ENCODE measurements at regions not wholly inside any gene's neighbourhood (a gene's known extent, or its start where the extent isn't known, plus 50 kb on each side); places are given as distances from the start of the nearest gene placed in this dataset.
"Not testable (repeated sequence)": the region's sequence is repeated elsewhere in the genome, so short reads cannot be mapped to it uniquely, and the experiment has no call there.

DNA sequence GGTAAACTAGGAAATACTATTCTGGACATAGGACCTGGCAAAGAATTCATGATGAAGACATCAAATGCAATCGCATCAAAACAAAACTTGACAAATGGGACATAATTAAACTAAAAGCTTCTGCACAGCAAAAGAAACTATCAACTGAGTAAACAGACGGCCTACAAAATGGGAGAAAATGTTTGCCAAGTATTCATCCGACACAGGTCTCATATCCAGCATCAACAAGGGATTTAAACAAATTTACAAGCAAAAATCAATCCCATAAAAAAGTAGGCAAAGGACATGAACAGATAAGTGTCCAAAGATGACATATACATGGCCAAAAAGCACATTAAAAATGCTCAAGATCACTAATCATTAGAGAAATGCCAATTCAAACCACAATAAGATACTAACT lies 1088.9 kb downstream of the NAALADL2 start:
- Histone ChIP-seq H3K27ac (ENCODE audit: low read depth in 1 of 2, low read length in 2 of 2) (no peak overlapping the region), H3K4me1 (ENCODE audit: control insufficient read depth in 1 of 2, insufficient read depth in 2 of 2, low read length in 2 of 2) (no peaks in the 10 kb centered on the region), H3K4me3 (ENCODE audit: low read length in 2 of 2) (no peak overlapping the region), H3K9me3 (ENCODE audit: control insufficient read depth, low read length) (no peaks in the 10 kb centered on the region), H3K36me3 (ENCODE audit: control insufficient read depth in 1 of 2, insufficient read depth in 2 of 2, low read length in 1 of 2) (no peaks in the 10 kb centered on the region), H3K27me3 (ENCODE audit: control insufficient read depth in 1 of 2, insufficient read depth in 2 of 2, low read length in 1 of 2) (no peaks in the 10 kb centered on the region)
- intact Hi-C loops (cut with DNase I): no loop called here
- ATAC-seq (ENCODE audit: low FRiP score): no peak
- no peak for DNase-seq
- 93 to 94% methylated on average over 3 of the region's 3 CpGs for WGBS, 2 donors

DNA sequence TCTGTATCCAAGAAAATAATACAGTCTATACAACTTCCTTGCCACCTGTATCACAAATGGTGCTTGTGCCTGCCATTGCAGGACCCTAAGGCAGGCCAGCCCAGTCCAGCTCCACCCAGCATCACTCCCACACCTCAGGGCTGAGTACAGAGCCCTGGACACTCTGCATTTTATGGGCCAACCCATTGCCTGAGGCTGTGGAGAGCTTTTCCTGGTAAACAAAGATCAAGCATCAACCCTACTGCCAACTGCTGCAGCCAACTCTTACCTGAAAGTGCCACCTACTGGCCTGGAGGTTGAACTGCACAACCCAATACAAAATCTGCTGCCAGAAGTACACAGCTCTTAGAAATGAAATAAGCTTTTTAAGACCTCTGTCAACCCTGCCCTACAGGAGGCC lies 1082.2 kb downstream of the NAALADL2 start:
- peaks cover 4% of the 10 kb centered on the region for H3K9me3 ChIP-seq (ENCODE audit: control insufficient read depth, low read length)

DNA sequence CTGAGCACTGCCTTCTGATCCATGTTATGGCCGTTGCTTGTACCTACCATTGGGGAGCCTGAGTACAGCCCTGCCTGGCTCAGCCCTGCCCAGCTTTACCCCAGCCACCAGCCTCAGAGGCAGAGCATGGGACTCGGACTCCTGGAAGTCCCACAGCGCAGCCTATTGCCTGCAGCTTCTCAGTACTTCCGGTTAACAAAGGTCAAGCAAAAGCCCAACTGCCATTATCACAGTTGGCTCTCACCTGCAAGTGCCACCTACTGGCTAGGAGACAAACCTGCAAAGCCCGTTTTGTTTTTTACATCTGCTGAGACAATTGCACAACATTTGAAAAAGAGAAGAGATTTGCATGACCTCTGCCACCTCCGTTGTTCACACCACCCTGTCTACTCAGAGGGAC lies 1081.7 kb downstream of the NAALADL2 start:
- peak in 1 of 2 donors; percentile 40 for DNase-seq
- Histone ChIP-seq H3K4me3 (ENCODE audit: low read length in 2 of 2) (no peak overlapping the region), H3K27me3 (ENCODE audit: control insufficient read depth in 1 of 2, insufficient read depth in 2 of 2, low read length in 1 of 2) (no peaks in the 10 kb centered on the region), H3K4me1 (ENCODE audit: control insufficient read depth in 1 of 2, insufficient read depth in 2 of 2, low read length in 2 of 2) (no peaks in the 10 kb centered on the region), H3K36me3 (ENCODE audit: control insufficient read depth in 1 of 2, insufficient read depth in 2 of 2, low read length in 1 of 2) (no peaks in the 10 kb centered on the region), H3K27ac (ENCODE audit: low read depth in 1 of 2, low read length in 2 of 2) (no peak overlapping the region), H3K9me3 (ENCODE audit: control insufficient read depth, low read length) (peaks cover 7% of the 10 kb centered on the region)
- intact Hi-C loops (cut with DNase I): no loop called here
- ATAC-seq (ENCODE audit: low FRiP score): no peak
- WGBS, 2 donors: 82 to 86% methylated on average over 6 of the region's 6 CpGs

More for the DNA sequence above, 1082.2 kb downstream of the NAALADL2 start:
- ATAC-seq (ENCODE audit: low FRiP score) (no peak), DNase-seq (no peak)
- Histone ChIP-seq H3K4me1 (ENCODE audit: control insufficient read depth in 1 of 2, insufficient read depth in 2 of 2, low read length in 2 of 2) (no peaks in the 10 kb centered on the region), H3K27ac (ENCODE audit: low read depth in 1 of 2, low read length in 2 of 2) (no peak overlapping the region), H3K36me3 (ENCODE audit: control insufficient read depth in 1 of 2, insufficient read depth in 2 of 2, low read length in 1 of 2) (no peaks in the 10 kb centered on the region), H3K27me3 (ENCODE audit: control insufficient read depth in 1 of 2, insufficient read depth in 2 of 2, low read length in 1 of 2) (no peaks in the 10 kb centered on the region), H3K4me3 (ENCODE audit: low read length in 2 of 2) (no peak overlapping the region)
- intact Hi-C loops (cut with DNase I): no loop called here

DNA sequence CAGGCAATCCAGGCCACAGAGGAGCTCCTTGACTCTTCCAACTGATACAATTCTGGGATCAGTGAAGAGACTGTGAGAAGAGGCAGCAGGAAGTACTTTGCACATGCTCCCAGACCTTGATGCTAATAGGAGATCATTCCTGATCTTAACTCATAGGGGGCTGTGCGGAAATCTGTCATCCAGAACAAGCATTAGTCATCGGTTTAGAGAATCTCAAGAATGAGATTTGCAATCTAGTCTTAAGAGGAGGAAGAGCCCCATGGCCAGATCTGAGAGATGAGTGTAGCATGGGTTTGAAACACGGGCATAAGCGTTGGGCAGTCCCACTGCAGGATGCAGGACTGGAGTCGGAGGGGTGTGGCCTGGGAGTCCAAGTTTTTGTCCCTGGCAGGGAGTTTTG lies 1081.1 kb downstream of the NAALADL2 start:
- ATAC-seq (ENCODE audit: low FRiP score): no peak
- intact Hi-C loops (cut with DNase I): no loop called here
- no peak for DNase-seq
- Histone ChIP-seq H3K36me3 (ENCODE audit: control insufficient read depth in 1 of 2, insufficient read depth in 2 of 2, low read length in 1 of 2) (no peaks in the 10 kb centered on the region), H3K27me3 (ENCODE audit: control insufficient read depth in 1 of 2, insufficient read depth in 2 of 2, low read length in 1 of 2) (no peaks in the 10 kb centered on the region), H3K9me3 (ENCODE audit: control insufficient read depth, low read length) (peaks cover 7% of the 10 kb centered on the region), H3K4me3 (ENCODE audit: low read length in 2 of 2) (no peak overlapping the region), H3K27ac (ENCODE audit: low read depth in 1 of 2, low read length in 2 of 2) (no peak overlapping the region), H3K4me1 (ENCODE audit: control insufficient read depth in 1 of 2, insufficient read depth in 2 of 2, low read length in 2 of 2) (no peaks in the 10 kb centered on the region)
- WGBS, 2 donors: 94% methylated on average over 5 of the region's 5 CpGs

DNA sequence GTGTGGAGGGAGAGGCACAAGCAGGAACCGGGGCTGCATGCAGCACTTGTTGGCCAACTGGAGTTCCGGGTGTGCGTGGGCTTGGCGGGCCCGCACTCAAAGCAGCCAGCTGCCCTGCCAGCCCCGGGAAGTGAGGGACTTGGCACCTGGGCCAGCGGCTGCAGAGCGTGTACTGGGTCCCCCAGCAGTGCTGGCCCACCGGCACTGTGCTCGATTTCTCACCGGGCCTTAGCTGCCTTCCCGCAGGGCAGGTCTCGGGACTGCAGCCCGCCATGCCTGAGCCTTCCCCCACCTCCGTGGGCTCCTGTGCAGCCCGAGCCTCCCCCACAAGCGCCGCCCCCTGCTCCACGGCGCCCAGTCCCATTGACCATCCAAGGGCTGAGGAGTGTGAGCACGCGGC lies 1078.2 kb downstream of the NAALADL2 start:
- H3K36me3 ChIP-seq (ENCODE audit: control insufficient read depth in 1 of 2, insufficient read depth in 2 of 2, low read length in 1 of 2); H3K27me3 ChIP-seq (ENCODE audit: control insufficient read depth in 1 of 2, insufficient read depth in 2 of 2, low read length in 1 of 2); H3K4me3 ChIP-seq (ENCODE audit: low read length in 2 of 2); H3K4me1 ChIP-seq (ENCODE audit: control insufficient read depth in 1 of 2, insufficient read depth in 2 of 2, low read length in 2 of 2); H3K27ac ChIP-seq (ENCODE audit: low read depth in 1 of 2, low read length in 2 of 2); H3K9me3 ChIP-seq (ENCODE audit: control insufficient read depth, low read length); DNase-seq; intact Hi-C loops (cut with DNase I); ATAC-seq (ENCODE audit: low FRiP score): not testable (repeated sequence)
- WGBS, 2 donors: 95 to 98% methylated on average over 22 of the region's 22 CpGs

DNA sequence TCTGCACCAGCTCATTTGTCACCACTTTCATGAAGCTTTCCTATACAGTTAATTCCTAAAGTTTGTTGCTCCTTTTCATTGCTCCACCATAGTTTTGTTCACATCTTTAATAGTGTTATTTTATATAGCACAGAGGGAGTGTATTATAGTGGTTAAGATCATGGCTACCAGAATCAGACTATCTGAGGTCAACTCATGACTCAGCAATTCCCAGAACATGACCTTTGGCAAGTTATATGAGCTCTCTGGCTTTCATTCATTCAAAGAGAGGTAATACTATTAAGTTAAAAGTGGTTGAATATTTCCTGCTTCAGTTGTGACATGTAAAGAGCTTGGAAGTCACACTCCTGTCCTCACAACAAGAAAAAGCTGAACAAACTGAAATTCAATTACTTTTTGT lies 1073.5 kb downstream of the NAALADL2 start:
- intact Hi-C loops (cut with DNase I): no loop called here
- Histone ChIP-seq H3K27ac (ENCODE audit: low read depth in 1 of 2, low read length in 2 of 2) (no peak overlapping the region), H3K36me3 (ENCODE audit: control insufficient read depth in 1 of 2, insufficient read depth in 2 of 2, low read length in 1 of 2) (no peaks in the 10 kb centered on the region), H3K9me3 (ENCODE audit: control insufficient read depth, low read length) (peaks cover 5% of the 10 kb centered on the region), H3K4me1 (ENCODE audit: control insufficient read depth in 1 of 2, insufficient read depth in 2 of 2, low read length in 2 of 2) (no peaks in the 10 kb centered on the region), H3K4me3 (ENCODE audit: low read length in 2 of 2) (no peak overlapping the region), H3K27me3 (ENCODE audit: control insufficient read depth in 1 of 2, insufficient read depth in 2 of 2, low read length in 1 of 2) (no peaks in the 10 kb centered on the region)
- DNase-seq (no peak), ATAC-seq (ENCODE audit: low FRiP score) (no peak)

DNA sequence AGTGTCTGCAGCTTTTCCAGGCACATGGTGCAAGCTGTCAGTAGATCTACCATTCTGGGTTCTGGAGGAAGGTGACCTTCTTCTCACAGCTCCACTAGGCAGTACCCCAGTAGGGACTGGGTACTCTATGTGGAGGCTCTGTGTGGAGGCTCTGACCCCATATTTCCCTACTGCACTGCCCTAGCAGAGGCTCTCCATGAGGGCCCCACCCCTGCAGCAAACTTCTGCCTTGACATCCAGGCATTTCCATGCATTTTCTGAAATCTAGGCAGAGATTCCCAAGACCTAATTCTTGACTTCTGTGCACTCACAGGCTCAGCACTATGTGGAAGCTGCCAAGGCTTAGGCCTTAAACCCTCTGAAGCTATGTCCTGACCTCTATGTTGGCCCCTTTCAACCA lies 1060.0 kb downstream of the NAALADL2 start:
- Histone ChIP-seq H3K27ac (ENCODE audit: low read depth in 1 of 2, low read length in 2 of 2) (no peak overlapping the region), H3K36me3 (ENCODE audit: control insufficient read depth in 1 of 2, insufficient read depth in 2 of 2, low read length in 1 of 2) (no peaks in the 10 kb centered on the region), H3K4me1 (ENCODE audit: control insufficient read depth in 1 of 2, insufficient read depth in 2 of 2, low read length in 2 of 2) (no peaks in the 10 kb centered on the region), H3K4me3 (ENCODE audit: low read length in 2 of 2) (no peak overlapping the region), H3K27me3 (ENCODE audit: control insufficient read depth in 1 of 2, insufficient read depth in 2 of 2, low read length in 1 of 2) (no peaks in the 10 kb centered on the region), H3K9me3 (ENCODE audit: control insufficient read depth, low read length) (peaks cover 1% of the 10 kb centered on the region)
- DNase-seq (no peak), ATAC-seq (ENCODE audit: low FRiP score) (no peak)
- intact Hi-C loops (cut with DNase I): no loop called here

DNA sequence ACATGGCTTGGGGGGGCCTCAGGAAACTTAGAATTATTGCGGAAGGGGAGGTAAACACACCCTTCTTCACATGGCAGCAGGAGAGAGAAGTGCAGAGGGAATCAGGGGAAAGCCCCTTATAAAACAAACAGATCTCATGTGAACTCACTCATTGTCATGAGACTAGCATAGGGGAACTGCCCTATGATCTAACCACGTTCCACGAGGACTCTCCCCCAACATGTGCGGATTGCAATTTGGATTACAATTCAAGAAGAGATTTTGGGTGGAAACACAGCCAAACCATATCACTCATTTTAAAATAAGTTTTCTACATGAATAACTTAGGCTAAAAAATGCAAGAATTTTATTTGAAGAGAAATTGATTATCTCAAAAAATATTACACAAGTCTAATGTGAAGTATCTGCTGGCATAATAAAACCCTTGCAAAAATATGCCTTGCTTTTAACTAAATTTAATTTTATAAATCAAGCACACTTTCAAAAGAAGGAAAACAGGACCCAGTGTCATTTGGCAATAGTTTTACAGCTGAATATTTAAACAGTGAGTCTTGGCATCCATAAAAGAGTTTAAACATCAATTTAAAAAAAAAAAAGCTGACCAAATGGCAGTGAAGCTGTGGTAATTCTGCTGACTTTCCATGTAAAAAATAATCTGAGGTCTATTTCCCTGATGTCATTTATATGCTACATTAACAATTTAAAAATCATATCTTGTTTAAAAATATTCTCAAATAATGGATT lies 1057.2 kb downstream of the NAALADL2 start:
- no peaks in the 10 kb centered on the region for H3K36me3 ChIP-seq (ENCODE audit: control insufficient read depth in 1 of 2, insufficient read depth in 2 of 2, low read length in 1 of 2)
- no peak overlapping the region for H3K4me3 ChIP-seq (ENCODE audit: low read length in 2 of 2)
- H3K4me1 ChIP-seq (ENCODE audit: control insufficient read depth in 1 of 2, insufficient read depth in 2 of 2, low read length in 2 of 2): no peaks in the 10 kb centered on the region
- H3K27me3 ChIP-seq (ENCODE audit: control insufficient read depth in 1 of 2, insufficient read depth in 2 of 2, low read length in 1 of 2): no peaks in the 10 kb centered on the region
- peak; percentile 65 for ATAC-seq (ENCODE audit: low FRiP score)
- WGBS, 2 donors: 37 to 41% methylated on average over 4 of the region's 4 CpGs
- DNase-seq: no peak
- H3K27ac ChIP-seq (ENCODE audit: low read depth in 1 of 2, low read length in 2 of 2): no peak overlapping the region
- intact Hi-C loops (cut with DNase I): no loop called here
- peaks cover 1% of the 10 kb centered on the region for H3K9me3 ChIP-seq (ENCODE audit: control insufficient read depth, low read length)

DNA sequence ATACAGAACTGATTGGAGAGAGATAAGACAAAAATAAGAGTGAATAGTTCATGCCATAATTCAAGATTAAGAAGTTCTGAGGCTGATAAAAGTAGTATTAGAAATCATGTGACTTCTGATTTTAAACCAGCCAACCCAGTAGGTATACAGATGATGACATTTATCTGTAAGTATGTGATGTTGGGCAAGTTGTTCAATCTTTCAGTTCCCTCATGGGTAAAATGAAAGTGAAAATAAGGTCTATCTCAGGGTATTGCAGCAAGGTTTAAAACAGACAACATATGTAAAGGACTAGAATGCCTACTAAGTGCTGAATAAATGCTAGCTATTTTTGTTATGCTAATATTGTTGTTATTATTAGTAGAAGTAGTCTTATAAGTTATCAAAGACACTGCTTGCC lies 1055.7 kb downstream of the NAALADL2 start:
- DNase-seq (no peak), ATAC-seq (ENCODE audit: low FRiP score) (no peak)
- no peaks in the 10 kb centered on the region for H3K4me1 ChIP-seq (ENCODE audit: control insufficient read depth in 1 of 2, insufficient read depth in 2 of 2, low read length in 2 of 2)
- H3K27me3 ChIP-seq (ENCODE audit: control insufficient read depth in 1 of 2, insufficient read depth in 2 of 2, low read length in 1 of 2): no peaks in the 10 kb centered on the region
- H3K9me3 ChIP-seq (ENCODE audit: control insufficient read depth, low read length): peaks cover 1% of the 10 kb centered on the region
- intact Hi-C loops (cut with DNase I): no loop called here
- H3K36me3 ChIP-seq (ENCODE audit: control insufficient read depth in 1 of 2, insufficient read depth in 2 of 2, low read length in 1 of 2): no peaks in the 10 kb centered on the region
- H3K4me3 ChIP-seq (ENCODE audit: low read length in 2 of 2): no peak overlapping the region
- no peak overlapping the region for H3K27ac ChIP-seq (ENCODE audit: low read depth in 1 of 2, low read length in 2 of 2)

Measured in aorta (tissue), 5 donors.